H9 (cell line): ENCODE measurements at regions not wholly inside any gene's neighbourhood (a gene's known extent, or its start where the extent isn't known, plus 50 kb on each side); places are given as distances from the start of the nearest gene placed in this dataset.

Source experiments
- DNase-seq: peaks from one replicate; pipeline ENCODE4 v3.0.0-alpha.2; 2017
- H2AFZ ChIP-seq: one replicate; pipeline ENCODE4 v1.6.1; 2013; ENCODE audit warnings: mild to moderate bottlenecking, low read length, control low read depth, moderate library complexity
- H2AK5ac ChIP-seq: 2 replicates; pipeline ENCODE4 v1.6.1; 2013; ENCODE audit warnings: low read length, control low read depth, mixed read lengths; ENCODE audit not compliant: insufficient read length
- H2BK120ac ChIP-seq: one replicate; pipeline ENCODE4 v1.6.1; 2013; ENCODE audit warnings: low read depth, mild to moderate bottlenecking, low read length, control low read depth, inconsistent platforms; ENCODE audit not compliant: poor library complexity, severe bottlenecking
- H2BK12ac ChIP-seq: 2 replicates; pipeline ENCODE4 v1.6.1; 2013; ENCODE audit warnings: low read length, control low read depth, mixed read lengths, low read depth; ENCODE audit not compliant: insufficient read length
- H2BK15ac ChIP-seq: 2 replicates; pipeline ENCODE4 v1.6.1; 2013; ENCODE audit warnings: low read depth, low read length, control low read depth
- H2BK20ac ChIP-seq: one replicate; pipeline ENCODE4 v1.6.1; 2013; ENCODE audit warnings: low read depth, mild to moderate bottlenecking, low read length, control low read depth, inconsistent platforms; ENCODE audit not compliant: poor library complexity, severe bottlenecking
- H2BK5ac ChIP-seq: 2 replicates; pipeline ENCODE4 v1.6.1; 2013; ENCODE audit warnings: low read length, control low read depth, mixed read lengths; ENCODE audit not compliant: insufficient read length
- H3K14ac ChIP-seq: 2 replicates; pipeline ENCODE4 v1.6.1; 2013; ENCODE audit warnings: low read length, control low read depth; ENCODE audit not compliant: insufficient read depth
- H3K18ac ChIP-seq: 2 replicates; pipeline ENCODE4 v1.6.1; 2013; ENCODE audit warnings: low read depth, mild to moderate bottlenecking, mixed read lengths, low read length, control low read depth; ENCODE audit not compliant: insufficient read length
- H3K23ac ChIP-seq: 2 replicates; pipeline ENCODE4 v1.6.1; 2013; ENCODE audit warnings: low read length, control low read depth, mixed read lengths, low read depth; ENCODE audit not compliant: insufficient read length
- H3K23me2 ChIP-seq: 2 replicates; pipeline ENCODE4 v1.6.1; 2013; ENCODE audit warnings: low read depth, mild to moderate bottlenecking, mixed read lengths, low read length, control low read depth; ENCODE audit not compliant: insufficient read length, poor library complexity, severe bottlenecking
- H3K27ac ChIP-seq: 2 replicates; pipeline ENCODE4 v1.5.1; 2013; ENCODE audit warnings: low read length, control low read depth, mixed read lengths, low read depth; ENCODE audit not compliant: insufficient read length
- H3K27me3 ChIP-seq: 2 replicates; pipeline ENCODE4 v1.6.1; 2013; ENCODE audit warnings: low read length, control low read depth, inconsistent platforms; ENCODE audit not compliant: insufficient read depth
- H3K4ac ChIP-seq: 2 replicates; pipeline ENCODE4 v1.6.1; 2013; ENCODE audit warnings: low read depth, mild to moderate bottlenecking, control low read depth, inconsistent platforms, low read length, moderate library complexity
- H3K4me1 ChIP-seq: 2 replicates; pipeline ENCODE4 v1.6.1; 2013; ENCODE audit warnings: low read length, control low read depth, inconsistent platforms; ENCODE audit not compliant: insufficient read depth
- H3K4me2 ChIP-seq: 2 replicates; pipeline ENCODE4 v1.6.1; 2013; ENCODE audit warnings: low read length, control low read depth, mixed read lengths; ENCODE audit not compliant: insufficient read length, insufficient read depth
- H3K56ac ChIP-seq: 2 replicates; pipeline ENCODE4 v1.6.1; 2013; ENCODE audit warnings: low read depth, mild to moderate bottlenecking, mixed read lengths, low read length, control low read depth; ENCODE audit not compliant: insufficient read length
- H3K79me1 ChIP-seq: 2 replicates; pipeline ENCODE4 v1.6.1; 2013; ENCODE audit warnings: low read depth, mild to moderate bottlenecking, moderate library complexity, low read length, control low read depth, inconsistent platforms; ENCODE audit not compliant: insufficient read depth, poor library complexity, severe bottlenecking
- H3K79me2 ChIP-seq: 2 replicates; pipeline ENCODE4 v1.6.1; 2013; ENCODE audit warnings: low read length, control low read depth, inconsistent platforms; ENCODE audit not compliant: insufficient read depth
- H3K9ac ChIP-seq: 2 replicates; pipeline ENCODE4 v1.6.1; 2013; ENCODE audit warnings: low read length, control low read depth, mixed read lengths; ENCODE audit not compliant: insufficient read length; ENCODE audit errors: extremely low read depth
- H3K9me3 ChIP-seq: one replicate; pipeline ENCODE4 v1.6.1; 2013; ENCODE audit warnings: low read depth, low read length, inconsistent platforms; ENCODE audit not compliant: control insufficient read depth
- H3T11ph ChIP-seq: one replicate; pipeline ENCODE4 v1.6.1; 2013; ENCODE audit warnings: mild to moderate bottlenecking, low read length, control low read depth, inconsistent platforms
- H4K20me1 ChIP-seq: one replicate; pipeline ENCODE4 v1.6.1; 2013; ENCODE audit not compliant: control insufficient read depth, insufficient read length, insufficient read depth
- H4K5ac ChIP-seq: 2 replicates; pipeline ENCODE4 v1.6.1; 2013; ENCODE audit warnings: low read depth, mild to moderate bottlenecking, mixed read lengths, low read length, control low read depth; ENCODE audit not compliant: insufficient read length
- H4K8ac ChIP-seq: replicated peaks from 2 replicates; pipeline ENCODE4 v1.6.1; 2013; ENCODE audit warnings: low read length, control low read depth, mixed read lengths, low read depth; ENCODE audit not compliant: insufficient read length
- H4K91ac ChIP-seq: 2 replicates; pipeline ENCODE4 v1.6.1; 2013; ENCODE audit warnings: low read depth, mild to moderate bottlenecking, moderate library complexity, mixed read lengths, low read length, control low read depth; ENCODE audit not compliant: insufficient read length
- H3K27ac Mint-ChIP-seq, 3 experiments: 2 replicates in 2 of 3; 3 replicates in 1 of 3; pipeline ENCODE4 v1.8.0; 2020 to 2021; ENCODE audit warnings: mixed read lengths in 3 of 3, mild to moderate bottlenecking in 1 of 3, moderate library complexity in 1 of 3
- H3K27me3 Mint-ChIP-seq: 2 replicates; pipeline ENCODE4 v1.8.0; 2021; ENCODE audit warnings: low read depth, mild to moderate bottlenecking, moderate library complexity, mixed read lengths
- H3K36me3 Mint-ChIP-seq, 3 experiments: 2 replicates in 2 of 3; 3 replicates in 1 of 3; pipeline ENCODE4 v1.8.0; 2020 to 2021; ENCODE audit warnings: low read depth in 3 of 3, mixed read lengths in 3 of 3; ENCODE audit not compliant: insufficient read depth in 1 of 3
- H3K4me1 Mint-ChIP-seq, 2 experiments: 2 replicates each; pipeline ENCODE4 v1.8.0; 2020; ENCODE audit warnings: mixed read lengths in 2 of 2
- H3K4me3 Mint-ChIP-seq, 2 experiments: 2 replicates in 1 of 2; 3 replicates in 1 of 2; pipeline ENCODE4 v1.8.0; 2020 to 2021; ENCODE audit warnings: mild to moderate bottlenecking in 2 of 2, mixed read lengths in 2 of 2, moderate library complexity in 1 of 2
- H3K9me3 Mint-ChIP-seq, 2 experiments: 2 replicates in 1 of 2; 3 replicates in 1 of 2; pipeline ENCODE4 v1.8.0; 2020; ENCODE audit warnings: mild to moderate bottlenecking in 2 of 2, mixed read lengths in 2 of 2, moderate library complexity in 1 of 2
- CTCF ChIP-seq: fragments of 200-600 bp; sonication (generic); conservative IDR thresholded peaks from 3 replicates; pipeline ENCODE4 v1.8.0; 2021; ENCODE audit warnings: antibody characterized with exemption, mild to moderate bottlenecking
- WGBS: extraction: QIAGEN DNeasy Blood & Tissue Kit; methylation state at CpG from one replicate; pipeline ENCODE4 v1.1.7; 2013; ENCODE audit warnings: missing lambda C conversion rate, low lambda C conversion rate, mixed read lengths; ENCODE audit not compliant: insufficient read length; ENCODE audit errors: extremely low coverage; 5-methylcytosine and 5-hydroxymethylcytosine counted together

- DNase-seq = no peak
These were observed 289.6 kb upstream of the LRRN1 start for GRCh38 chr3:3509665-3510064.

More at GRCh38 chr3:3509665-3510064, 289.6 kb upstream of the LRRN1 start:
- Histone ChIP-seq H4K91ac (no peak overlapping the region), H2AFZ (no peak overlapping the region), H3T11ph (no peak overlapping the region), H2BK120ac (no peak overlapping the region), H3K23me2 (no peaks in the 10 kb centered on the region), H3K56ac (no peak overlapping the region), H4K5ac (no peak overlapping the region), H3K4ac (no peak overlapping the region), H4K8ac (no peak overlapping the region), H2BK15ac (no peak overlapping the region), H3K79me2 (no peaks in the 10 kb centered on the region), H4K20me1 (no peaks in the 10 kb centered on the region), H3K4me1 (no peaks in the 10 kb centered on the region), H2BK5ac (no peak overlapping the region), H2BK20ac (no peak overlapping the region), H3K4me2 (no peak overlapping the region), H3K23ac (no peak overlapping the region), H3K27me3 (no peaks in the 10 kb centered on the region), H3K9ac (no peak overlapping the region), H2BK12ac (no peak overlapping the region), H3K27ac (no peak overlapping the region), H3K79me1 (no peaks in the 10 kb centered on the region), H3K14ac (no peak overlapping the region), H3K9me3 (no peaks in the 10 kb centered on the region), H3K18ac (no peak overlapping the region), H2AK5ac (no peak overlapping the region)
- Mint-ChIP-seq H3K27me3 (no peaks in the 10 kb centered on the region; the same call in 1 of the 2 replicates), H3K36me3 (no peaks in the 10 kb centered on the region), H3K4me1 (peaks cover 9 to 10% of the 10 kb centered on the region in 2 experiments; a peak in 3 of 4 replicates), H3K4me3 (no peak overlapping the region), H3K27ac (no peak overlapping the region), H3K9me3 (no peaks in the 10 kb centered on the region)
- TF ChIP-seq CTCF = no peak
- WGBS = no CpG with 5 or more reads among the region's 6 CpGs
